MM.1S (cell line): ENCODE measurements at regions not wholly inside any gene's neighbourhood (a gene's known extent, or its start where the extent isn't known, plus 50 kb on each side); places are given as distances from the start of the nearest gene placed in this dataset.

Experiments
- EZH2 ChIP-seq: fragments of 300-600 bp; sonication (generic); optimal IDR thresholded peaks from 2 replicates; pipeline ENCODE3; 2017; ENCODE audit warnings: low read depth, mild to moderate bottlenecking, antibody characterized with exemption, low read length, mixed read lengths
- EZH2phosphoT487 ChIP-seq: fragments of 300-600 bp; sonication (generic); IDR thresholded peaks from 2 replicates; pipeline ENCODE4 v1.6.1; 2018; ENCODE audit warnings: antibody characterized with exemption, low read length
- TF ChIP-seq, protein P1 (sequence below): fragments of 300-600 bp; sonication (generic); IDR thresholded peaks from 2 replicates; pipeline ENCODE4 v1.5.1; 2016; ENCODE audit warnings: antibody characterized with exemption, low read length, mixed read lengths

DNA sequence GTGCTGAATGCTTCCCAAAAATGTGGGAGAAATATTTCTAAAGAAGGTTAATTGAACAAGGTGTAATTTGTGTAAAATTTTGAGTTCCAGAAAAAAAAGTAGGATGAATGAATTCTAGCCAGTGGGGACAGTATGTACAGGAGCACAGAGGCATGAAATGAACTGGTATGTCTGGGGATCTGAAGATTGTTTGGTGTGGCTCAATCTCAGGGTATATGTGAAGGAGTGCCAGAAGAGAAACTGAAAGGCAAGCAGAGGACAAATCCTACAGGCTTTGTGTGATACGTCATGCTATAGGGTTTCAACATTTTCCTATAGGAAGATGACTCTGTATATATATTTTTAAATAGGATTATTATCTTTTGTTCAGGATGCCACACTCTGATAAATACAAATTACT, 126.9 kb downstream of the FAM181B start:
- TF ChIP-seq, protein P1, sequence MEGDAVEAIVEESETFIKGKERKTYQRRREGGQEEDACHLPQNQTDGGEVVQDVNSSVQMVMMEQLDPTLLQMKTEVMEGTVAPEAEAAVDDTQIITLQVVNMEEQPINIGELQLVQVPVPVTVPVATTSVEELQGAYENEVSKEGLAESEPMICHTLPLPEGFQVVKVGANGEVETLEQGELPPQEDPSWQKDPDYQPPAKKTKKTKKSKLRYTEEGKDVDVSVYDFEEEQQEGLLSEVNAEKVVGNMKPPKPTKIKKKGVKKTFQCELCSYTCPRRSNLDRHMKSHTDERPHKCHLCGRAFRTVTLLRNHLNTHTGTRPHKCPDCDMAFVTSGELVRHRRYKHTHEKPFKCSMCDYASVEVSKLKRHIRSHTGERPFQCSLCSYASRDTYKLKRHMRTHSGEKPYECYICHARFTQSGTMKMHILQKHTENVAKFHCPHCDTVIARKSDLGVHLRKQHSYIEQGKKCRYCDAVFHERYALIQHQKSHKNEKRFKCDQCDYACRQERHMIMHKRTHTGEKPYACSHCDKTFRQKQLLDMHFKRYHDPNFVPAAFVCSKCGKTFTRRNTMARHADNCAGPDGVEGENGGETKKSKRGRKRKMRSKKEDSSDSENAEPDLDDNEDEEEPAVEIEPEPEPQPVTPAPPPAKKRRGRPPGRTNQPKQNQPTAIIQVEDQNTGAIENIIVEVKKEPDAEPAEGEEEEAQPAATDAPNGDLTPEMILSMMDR, result no peak
- TF ChIP-seq EZH2phosphoT487, result no peak
- TF ChIP-seq EZH2, result no peak
